Endodermal cell (in vitro differentiated cells): ENCODE measurements at regions not wholly inside any gene's neighbourhood (a gene's known extent, or its start where the extent isn't known, plus 50 kb on each side); places are given as distances from the start of the nearest gene placed in this dataset.

Experiments used
- DNase-seq: peaks from one replicate; pipeline ENCODE4 v3.0.0-alpha.2; 2017
- H3K27ac ChIP-seq: 2 replicates; pipeline ENCODE4 v1.5.1; 2013; ENCODE audit warnings: mild to moderate bottlenecking, low read depth, low read length, moderate library complexity
- H3K27me3 ChIP-seq: 2 replicates; pipeline ENCODE4 v1.6.1; 2013; ENCODE audit warnings: mild to moderate bottlenecking, low read length, moderate library complexity; ENCODE audit not compliant: insufficient read depth, control insufficient read depth, poor library complexity, severe bottlenecking
- H3K36me3 ChIP-seq: 2 replicates; pipeline ENCODE4 v1.7.0; 2013; ENCODE audit warnings: mild to moderate bottlenecking, low read length, moderate library complexity; ENCODE audit not compliant: control insufficient read depth, insufficient read depth
- H3K4me1 ChIP-seq: one replicate; pipeline ENCODE4 v1.7.0; 2013; ENCODE audit warnings: low read length; ENCODE audit not compliant: control insufficient read depth, insufficient read depth
- H3K4me3 ChIP-seq: 2 replicates; pipeline ENCODE4 v1.5.1; 2013; ENCODE audit warnings: mild to moderate bottlenecking, low read length, moderate library complexity
- H3K9ac ChIP-seq: 2 replicates; pipeline ENCODE4 v1.6.1; 2013; ENCODE audit warnings: mild to moderate bottlenecking, low read length, moderate library complexity; ENCODE audit not compliant: poor library complexity, severe bottlenecking; ENCODE audit errors: extremely low read depth
- H3K9me3 ChIP-seq: 2 replicates; pipeline ENCODE4 v1.6.1; 2013; ENCODE audit warnings: mild to moderate bottlenecking, low read length, moderate library complexity; ENCODE audit not compliant: control insufficient read depth
- H3K27ac Mint-ChIP-seq: 2 replicates; pipeline ENCODE4 v1.8.0; 2020; ENCODE audit warnings: mixed read lengths
- H3K27me3 Mint-ChIP-seq: 2 replicates; pipeline ENCODE4 v1.8.0; 2021; ENCODE audit warnings: mild to moderate bottlenecking, mixed read lengths; ENCODE audit not compliant: insufficient read depth
- H3K36me3 Mint-ChIP-seq: 2 replicates; pipeline ENCODE4 v1.8.0; 2020; ENCODE audit warnings: low read depth, mixed read lengths
- H3K4me1 Mint-ChIP-seq: 2 replicates; pipeline ENCODE4 v1.8.0; 2020; ENCODE audit warnings: mixed read lengths
- H3K4me3 Mint-ChIP-seq: 2 replicates; pipeline ENCODE4 v1.8.0; 2020; ENCODE audit warnings: mild to moderate bottlenecking, moderate library complexity, mixed read lengths
- H3K9me3 Mint-ChIP-seq: 2 replicates; pipeline ENCODE4 v1.8.0; 2020; ENCODE audit warnings: mild to moderate bottlenecking, mixed read lengths
- whole genome bisulfite sequencing, 2 experiments: methylation state at CpG; one replicate each; pipeline versions ENCODE4 v1.1.5 to v1.1.7; 2013; ENCODE audit warnings: missing lambda C conversion rate in 2 of 2, mixed read lengths in 1 of 2; ENCODE audit not compliant: insufficient coverage in 1 of 2, insufficient read length in 1 of 2; 5-methylcytosine and 5-hydroxymethylcytosine counted together
- TF ChIP-seq, protein P1 (sequence below): fragments of 200-600 bp; sonication (generic); conservative IDR thresholded peaks from 2 replicates; pipeline ENCODE4 v1.5.0; 2021; ENCODE audit warnings: antibody characterized with exemption, mild to moderate bottlenecking

DNA sequence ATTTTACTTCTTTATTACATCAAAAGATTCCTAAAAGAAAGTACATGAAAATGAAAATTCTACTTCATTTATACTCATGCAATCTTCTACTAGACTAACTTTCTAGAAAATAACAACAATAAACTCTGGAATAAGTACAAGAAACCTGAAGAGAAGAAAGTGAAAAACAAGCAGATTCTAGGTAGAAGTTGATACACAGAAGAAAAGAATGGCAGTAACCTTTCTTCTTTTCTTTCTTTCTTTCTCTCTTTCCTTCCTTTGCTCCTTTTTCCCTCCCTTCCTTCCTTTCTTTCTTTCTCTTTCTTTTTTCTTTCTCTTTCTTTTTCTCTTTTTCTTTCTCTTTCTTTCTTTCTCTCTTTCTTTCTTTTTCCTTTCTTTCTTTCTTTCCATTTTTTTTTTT is 541.7 kb upstream of the ANKRD30A start:
- Mint-ChIP-seq H3K36me3 (no peaks in the 10 kb centered on the region), H3K9me3 (peaks cover 3% of the 10 kb centered on the region), H3K4me1 (no peaks in the 10 kb centered on the region), H3K27ac (no peak overlapping the region), H3K4me3 (no peak overlapping the region), H3K27me3 (no peaks in the 10 kb centered on the region)
- no peaks in the 10 kb centered on the region for H3K36me3 ChIP-seq
- H3K4me3 ChIP-seq, result no peak overlapping the region
- TF ChIP-seq, protein P1, sequence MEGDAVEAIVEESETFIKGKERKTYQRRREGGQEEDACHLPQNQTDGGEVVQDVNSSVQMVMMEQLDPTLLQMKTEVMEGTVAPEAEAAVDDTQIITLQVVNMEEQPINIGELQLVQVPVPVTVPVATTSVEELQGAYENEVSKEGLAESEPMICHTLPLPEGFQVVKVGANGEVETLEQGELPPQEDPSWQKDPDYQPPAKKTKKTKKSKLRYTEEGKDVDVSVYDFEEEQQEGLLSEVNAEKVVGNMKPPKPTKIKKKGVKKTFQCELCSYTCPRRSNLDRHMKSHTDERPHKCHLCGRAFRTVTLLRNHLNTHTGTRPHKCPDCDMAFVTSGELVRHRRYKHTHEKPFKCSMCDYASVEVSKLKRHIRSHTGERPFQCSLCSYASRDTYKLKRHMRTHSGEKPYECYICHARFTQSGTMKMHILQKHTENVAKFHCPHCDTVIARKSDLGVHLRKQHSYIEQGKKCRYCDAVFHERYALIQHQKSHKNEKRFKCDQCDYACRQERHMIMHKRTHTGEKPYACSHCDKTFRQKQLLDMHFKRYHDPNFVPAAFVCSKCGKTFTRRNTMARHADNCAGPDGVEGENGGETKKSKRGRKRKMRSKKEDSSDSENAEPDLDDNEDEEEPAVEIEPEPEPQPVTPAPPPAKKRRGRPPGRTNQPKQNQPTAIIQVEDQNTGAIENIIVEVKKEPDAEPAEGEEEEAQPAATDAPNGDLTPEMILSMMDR, result no peak
- H3K27me3 ChIP-seq, result no peaks in the 10 kb centered on the region
- H3K27ac ChIP-seq, result no peak overlapping the region
- DNase-seq, result no peak
- no peaks in the 10 kb centered on the region for H3K4me1 ChIP-seq
- no peak overlapping the region for H3K9ac ChIP-seq
- H3K9me3 ChIP-seq, result no peaks in the 10 kb centered on the region

DNA sequence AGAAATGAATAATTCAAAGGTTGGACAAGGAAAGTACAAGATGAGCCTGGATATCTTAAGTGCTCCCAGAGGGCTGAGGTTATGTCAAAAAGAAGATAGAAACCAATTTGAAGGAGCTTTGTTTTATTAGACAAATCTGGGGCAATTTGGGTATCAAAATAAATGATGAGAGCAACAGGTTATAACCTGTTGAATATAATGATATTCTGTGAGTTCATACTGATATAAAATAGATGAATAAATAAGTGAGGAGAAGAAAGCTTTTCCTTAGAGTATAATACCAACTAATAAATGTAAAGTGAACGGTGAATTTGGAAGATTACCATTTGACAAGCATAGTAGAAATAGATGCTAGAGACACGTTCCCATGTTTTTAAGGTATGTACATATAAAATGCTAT is 544.2 kb upstream of the ANKRD30A start:
- Mint-ChIP-seq H3K27ac (no peak overlapping the region), H3K27me3 (no peaks in the 10 kb centered on the region), H3K4me3 (no peak overlapping the region), H3K36me3 (no peaks in the 10 kb centered on the region), H3K9me3 (no peaks in the 10 kb centered on the region), H3K4me1 (no peaks in the 10 kb centered on the region)
- H3K9me3 ChIP-seq, result no peaks in the 10 kb centered on the region
- H3K27ac ChIP-seq, result no peak overlapping the region
- 95 to 97% methylated on average over 2 of the region's 2 CpGs for WGBS, 2 experiments
- DNase-seq, result no peak
- no peaks in the 10 kb centered on the region for H3K4me1 ChIP-seq
- TF ChIP-seq, protein P1, result no peak
- no peak overlapping the region for H3K4me3 ChIP-seq
- H3K9ac ChIP-seq, result no peak overlapping the region
- no peaks in the 10 kb centered on the region for H3K27me3 ChIP-seq
- no peaks in the 10 kb centered on the region for H3K36me3 ChIP-seq

DNA sequence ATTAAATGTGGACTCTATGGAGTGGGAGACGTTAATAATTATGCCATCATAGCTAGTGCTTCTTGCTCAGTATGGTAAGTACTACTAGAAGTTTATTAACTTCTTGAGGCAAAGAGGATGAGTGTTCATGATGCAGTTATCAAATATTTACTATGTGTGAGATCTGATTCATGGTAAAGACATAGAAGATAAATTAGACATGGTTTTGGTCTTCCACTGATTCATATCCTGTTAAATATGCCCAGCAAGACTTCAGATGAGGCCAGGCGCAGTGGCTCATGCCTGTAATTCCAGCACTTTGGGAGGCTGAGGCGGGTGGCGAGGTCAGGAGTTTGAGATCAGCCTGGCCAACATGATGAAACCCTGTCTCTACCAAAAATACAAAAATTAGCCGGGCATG is 547.1 kb upstream of the ANKRD30A start:
- no peak overlapping the region for H3K9ac ChIP-seq
- Mint-ChIP-seq H3K9me3 (peaks cover 6% of the 10 kb centered on the region), H3K4me3 (no peak overlapping the region), H3K27ac (no peak overlapping the region), H3K27me3 (no peaks in the 10 kb centered on the region), H3K36me3 (no peaks in the 10 kb centered on the region), H3K4me1 (no peaks in the 10 kb centered on the region)
- 84 to 96% methylated on average over 3 to 5 of the region's 5 CpGs for WGBS, 2 experiments
- H3K36me3 ChIP-seq, result no peaks in the 10 kb centered on the region
- H3K4me3 ChIP-seq, result no peak overlapping the region
- no peaks in the 10 kb centered on the region for H3K27me3 ChIP-seq
- TF ChIP-seq, protein P1, result no peak
- H3K9me3 ChIP-seq, result no peaks in the 10 kb centered on the region
- DNase-seq, result no peak
- H3K27ac ChIP-seq, result no peak overlapping the region
- no peaks in the 10 kb centered on the region for H3K4me1 ChIP-seq
